ENCODE measurements at regions not wholly inside any gene's neighbourhood (a gene's known extent, or its start where the extent isn't known, plus 50 kb on each side); places are given as distances from the start of the nearest gene placed in this dataset.

DNA sequence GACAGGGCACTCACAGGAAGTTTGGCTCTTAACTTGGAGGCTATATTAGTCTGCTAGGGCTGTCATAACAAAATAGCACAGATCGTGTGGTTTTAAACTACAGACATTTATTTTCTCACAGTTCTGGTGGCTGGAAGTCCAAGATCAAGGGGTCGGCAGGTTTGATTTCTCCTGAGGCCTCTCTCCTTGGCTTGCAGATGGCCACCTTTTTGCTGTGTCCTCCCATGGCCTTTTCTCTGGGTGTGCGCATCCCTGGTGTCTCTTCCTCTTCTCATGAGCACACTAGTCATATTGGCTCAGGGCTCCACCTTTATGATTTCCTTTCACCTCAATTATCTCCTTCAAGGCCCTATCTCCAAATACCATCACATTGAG lies 69.3 kb downstream of the FOXB1 start:
- no peak for TF ChIP-seq ZNF8 (CRISPR knock-in tag; IDR thresholded peaks at IDR 0.05)
- TF ChIP-seq, protein P1, sequence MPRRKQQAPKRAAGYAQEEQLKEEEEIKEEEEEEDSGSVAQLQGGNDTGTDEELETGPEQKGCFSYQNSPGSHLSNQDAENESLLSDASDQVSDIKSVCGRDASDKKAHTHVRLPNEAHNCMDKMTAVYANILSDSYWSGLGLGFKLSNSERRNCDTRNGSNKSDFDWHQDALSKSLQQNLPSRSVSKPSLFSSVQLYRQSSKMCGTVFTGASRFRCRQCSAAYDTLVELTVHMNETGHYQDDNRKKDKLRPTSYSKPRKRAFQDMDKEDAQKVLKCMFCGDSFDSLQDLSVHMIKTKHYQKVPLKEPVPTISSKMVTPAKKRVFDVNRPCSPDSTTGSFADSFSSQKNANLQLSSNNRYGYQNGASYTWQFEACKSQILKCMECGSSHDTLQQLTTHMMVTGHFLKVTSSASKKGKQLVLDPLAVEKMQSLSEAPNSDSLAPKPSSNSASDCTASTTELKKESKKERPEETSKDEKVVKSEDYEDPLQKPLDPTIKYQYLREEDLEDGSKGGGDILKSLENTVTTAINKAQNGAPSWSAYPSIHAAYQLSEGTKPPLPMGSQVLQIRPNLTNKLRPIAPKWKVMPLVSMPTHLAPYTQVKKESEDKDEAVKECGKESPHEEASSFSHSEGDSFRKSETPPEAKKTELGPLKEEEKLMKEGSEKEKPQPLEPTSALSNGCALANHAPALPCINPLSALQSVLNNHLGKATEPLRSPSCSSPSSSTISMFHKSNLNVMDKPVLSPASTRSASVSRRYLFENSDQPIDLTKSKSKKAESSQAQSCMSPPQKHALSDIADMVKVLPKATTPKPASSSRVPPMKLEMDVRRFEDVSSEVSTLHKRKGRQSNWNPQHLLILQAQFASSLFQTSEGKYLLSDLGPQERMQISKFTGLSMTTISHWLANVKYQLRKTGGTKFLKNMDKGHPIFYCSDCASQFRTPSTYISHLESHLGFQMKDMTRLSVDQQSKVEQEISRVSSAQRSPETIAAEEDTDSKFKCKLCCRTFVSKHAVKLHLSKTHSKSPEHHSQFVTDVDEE (CRISPR knock-in tag; IDR thresholded peaks at IDR 0.05): no peak
